Kidney (tissue), 13 donors: ENCODE measurements at regions not wholly inside any gene's neighbourhood (a gene's known extent, or its start where the extent isn't known, plus 50 kb on each side); places are given as distances from the start of the nearest gene placed in this dataset.

Experiments
- DNase-seq, 5 donors: peaks; one replicate each; pipeline ENCODE4 v3.0.0-alpha.2; 2013 to 2020
- FAIRE-seq: peaks from 2 replicates; lab custom pipeline; 2012; peaks lifted over from hg19 to GRCh38; lab: Jason Lieb, UNC
- H3K27ac ChIP-seq, 2 donors: one replicate each; pipeline ENCODE4 v1.7.0; 2013; ENCODE audit warnings: low read depth in 2 of 2, low read length in 2 of 2, inconsistent platforms in 1 of 2
- H3K27me3 ChIP-seq: one replicate; pipeline ENCODE4 v1.7.1; 2013; ENCODE audit warnings: low read length, inconsistent platforms; ENCODE audit not compliant: control insufficient read depth, insufficient read depth
- H3K36me3 ChIP-seq, 3 donors: one replicate each; pipeline versions ENCODE4 v1.7.0 to v1.7.1; 2013; ENCODE audit warnings: low read length in 3 of 3, control low read depth in 1 of 3, inconsistent platforms in 1 of 3; ENCODE audit not compliant: insufficient read depth in 3 of 3, control insufficient read depth in 2 of 3
- H3K4me1 ChIP-seq, 3 donors: one replicate each; pipeline versions ENCODE4 v1.7.0 to v1.7.1; 2013; ENCODE audit warnings: low read length in 3 of 3, inconsistent platforms in 1 of 3, low read depth in 1 of 3; ENCODE audit not compliant: control insufficient read depth in 2 of 3, insufficient read depth in 2 of 3
- H3K4me3 ChIP-seq, 3 donors: one replicate each; pipeline versions ENCODE4 v1.7.0 to v1.8.1; 2013; ENCODE audit warnings: low read length in 3 of 3, control low read depth in 1 of 3, inconsistent platforms in 1 of 3
- H3K9ac ChIP-seq, 3 donors: one replicate each; pipeline versions ENCODE4 v1.7.0 to v1.7.1; 2013; ENCODE audit warnings: low read length in 3 of 3, control low read depth in 1 of 3, inconsistent platforms in 1 of 3
- H3K9me3 ChIP-seq, 3 donors: one replicate each; pipeline versions ENCODE4 v1.7.0 to v1.7.1; 2013; ENCODE audit warnings: low read length in 3 of 3, control low read depth in 1 of 3, inconsistent platforms in 1 of 3; ENCODE audit not compliant: control insufficient read depth in 2 of 3, insufficient read depth in 1 of 3
- intact Hi-C: fragments of 100-400 bp; cut with DNase I; formaldehyde crosslinking; loops from one replicate; pipeline ENCODE4 v1.11.1; 2022
- TF ChIP-seq, protein P1 (sequence below): IDR thresholded peaks from 3 replicates; pipeline ENCODE4 v1.5.1; 2012; ENCODE audit warnings: mild to moderate bottlenecking, moderate library complexity, borderline replicate concordance; ENCODE audit not compliant: insufficient read depth; ENCODE audit errors: extremely low read depth
- donor health status: control.
- donor health status: control.
- donor health status: control.
- donor health status: control.
- donor health status: control.
- donor health status: DM: yes; HTN: yes; CAD: no.
- donor health status: Normal renal cell carcinoma (clear cell type).

- Histone ChIP-seq H3K4me3 (no peak overlapping the region), H3K27ac (peak overlapping the region in 1 of 2 donors; percentile 10), H3K4me1 (no peaks in the 10 kb centered on the region), H3K36me3 (no peaks in the 10 kb centered on the region), H3K27me3 (no peaks in the 10 kb centered on the region), H3K9ac (no peak overlapping the region), H3K9me3 (peaks cover 0 to 3% (median 0%) of the 10 kb centered on the region in 3 donors)
- DNase-seq (no peak), FAIRE-seq (no peak)
- TF ChIP-seq, protein P1, sequence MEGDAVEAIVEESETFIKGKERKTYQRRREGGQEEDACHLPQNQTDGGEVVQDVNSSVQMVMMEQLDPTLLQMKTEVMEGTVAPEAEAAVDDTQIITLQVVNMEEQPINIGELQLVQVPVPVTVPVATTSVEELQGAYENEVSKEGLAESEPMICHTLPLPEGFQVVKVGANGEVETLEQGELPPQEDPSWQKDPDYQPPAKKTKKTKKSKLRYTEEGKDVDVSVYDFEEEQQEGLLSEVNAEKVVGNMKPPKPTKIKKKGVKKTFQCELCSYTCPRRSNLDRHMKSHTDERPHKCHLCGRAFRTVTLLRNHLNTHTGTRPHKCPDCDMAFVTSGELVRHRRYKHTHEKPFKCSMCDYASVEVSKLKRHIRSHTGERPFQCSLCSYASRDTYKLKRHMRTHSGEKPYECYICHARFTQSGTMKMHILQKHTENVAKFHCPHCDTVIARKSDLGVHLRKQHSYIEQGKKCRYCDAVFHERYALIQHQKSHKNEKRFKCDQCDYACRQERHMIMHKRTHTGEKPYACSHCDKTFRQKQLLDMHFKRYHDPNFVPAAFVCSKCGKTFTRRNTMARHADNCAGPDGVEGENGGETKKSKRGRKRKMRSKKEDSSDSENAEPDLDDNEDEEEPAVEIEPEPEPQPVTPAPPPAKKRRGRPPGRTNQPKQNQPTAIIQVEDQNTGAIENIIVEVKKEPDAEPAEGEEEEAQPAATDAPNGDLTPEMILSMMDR = no peak
- intact Hi-C loops = no loop called here
Observed at GRCh38 chr2:217195658-217196446, 336.0 kb upstream of the TNP1 start.

GRCh38 chr2:217195016-217195415, 335.2 kb upstream of the TNP1 start:
- TF ChIP-seq, protein P1 = no peak
- intact Hi-C loops = no loop called here
- Histone ChIP-seq H3K9me3 (peaks cover 0 to 3% (median 0%) of the 10 kb centered on the region in 3 donors), H3K9ac (no peak overlapping the region), H3K4me3 (no peak overlapping the region), H3K4me1 (no peaks in the 10 kb centered on the region), H3K36me3 (no peaks in the 10 kb centered on the region), H3K27me3 (no peaks in the 10 kb centered on the region), H3K27ac (no peak overlapping the region)
- DNase-seq = no peak
- FAIRE-seq = no peak

GRCh38 chr2:217193431-217194340, 333.8 kb upstream of the TNP1 start:
- no peaks in the 10 kb centered on the region for H3K27me3 ChIP-seq
- intact Hi-C loops = no loop called here
- no peak overlapping the region for H3K9ac ChIP-seq
- DNase-seq (peak in 2 of 5 donors; percentile 13 to 40), FAIRE-seq (no peak)
- TF ChIP-seq, protein P1 = no peak
- no peaks in the 10 kb centered on the region for H3K4me1 ChIP-seq
- peaks cover 0 to 3% (median 0%) of the 10 kb centered on the region in 3 donors for H3K9me3 ChIP-seq
- H3K36me3 ChIP-seq = no peaks in the 10 kb centered on the region
- H3K4me3 ChIP-seq = no peak overlapping the region
- H3K27ac ChIP-seq = no peak overlapping the region
